ENCODE measurements at regions not wholly inside any gene's neighbourhood (a gene's known extent, or its start where the extent isn't known, plus 50 kb on each side); places are given as distances from the start of the nearest gene placed in this dataset.

DNA sequence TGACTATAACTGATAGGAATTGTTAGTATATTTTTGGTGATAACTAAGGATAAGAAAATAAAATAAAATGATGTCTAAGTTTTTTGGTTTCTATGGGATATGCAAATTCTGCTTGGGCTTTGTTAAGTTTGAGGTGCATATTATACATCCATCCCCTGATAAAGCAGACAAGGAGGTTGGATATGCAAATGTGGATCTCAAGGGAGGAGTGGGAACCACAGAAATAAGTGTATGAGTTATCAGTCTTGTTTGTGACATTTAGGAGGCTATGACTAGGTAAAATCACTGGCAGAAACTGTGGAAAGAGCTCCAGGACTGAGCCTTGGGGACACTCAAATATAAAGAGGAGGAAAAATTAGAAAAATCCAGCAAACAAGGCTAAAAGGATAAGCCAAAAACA lies 719.4 kb downstream of the RERGL start:
- no peak for TF ChIP-seq POLR2A (IDR thresholded peaks at IDR 0.05)
- TF ChIP-seq, protein P1, sequence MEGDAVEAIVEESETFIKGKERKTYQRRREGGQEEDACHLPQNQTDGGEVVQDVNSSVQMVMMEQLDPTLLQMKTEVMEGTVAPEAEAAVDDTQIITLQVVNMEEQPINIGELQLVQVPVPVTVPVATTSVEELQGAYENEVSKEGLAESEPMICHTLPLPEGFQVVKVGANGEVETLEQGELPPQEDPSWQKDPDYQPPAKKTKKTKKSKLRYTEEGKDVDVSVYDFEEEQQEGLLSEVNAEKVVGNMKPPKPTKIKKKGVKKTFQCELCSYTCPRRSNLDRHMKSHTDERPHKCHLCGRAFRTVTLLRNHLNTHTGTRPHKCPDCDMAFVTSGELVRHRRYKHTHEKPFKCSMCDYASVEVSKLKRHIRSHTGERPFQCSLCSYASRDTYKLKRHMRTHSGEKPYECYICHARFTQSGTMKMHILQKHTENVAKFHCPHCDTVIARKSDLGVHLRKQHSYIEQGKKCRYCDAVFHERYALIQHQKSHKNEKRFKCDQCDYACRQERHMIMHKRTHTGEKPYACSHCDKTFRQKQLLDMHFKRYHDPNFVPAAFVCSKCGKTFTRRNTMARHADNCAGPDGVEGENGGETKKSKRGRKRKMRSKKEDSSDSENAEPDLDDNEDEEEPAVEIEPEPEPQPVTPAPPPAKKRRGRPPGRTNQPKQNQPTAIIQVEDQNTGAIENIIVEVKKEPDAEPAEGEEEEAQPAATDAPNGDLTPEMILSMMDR (IDR thresholded peaks at IDR 0.05) = no peak

All from right lobe of liver (tissue), 4 donors.